ENCODE measurements at regions not wholly inside any gene's neighbourhood (a gene's known extent, or its start where the extent isn't known, plus 50 kb on each side); places are given as distances from the start of the nearest gene placed in this dataset.

GRCh38 chr11:29162491-29162890, 854.3 kb downstream of the KCNA4 start:
- no peak overlapping the region for H3K9ac ChIP-seq (ENCODE audit: low read length)
- no peaks in the 10 kb centered on the region for H3K9me3 ChIP-seq (ENCODE audit: control insufficient read depth in 1 of 2, insufficient read depth in 1 of 2, low read depth in 1 of 2, low read length in 2 of 2)
- H3K4me3 ChIP-seq (replicated peaks in 1 of 2; ENCODE audit: low read depth in 1 of 2, low read length in 2 of 2), result no peak overlapping the region
- no peaks in the 10 kb centered on the region for H3K4me1 ChIP-seq (ENCODE audit: control insufficient read depth in 1 of 2, insufficient read depth in 2 of 2, low read length in 2 of 2)
- ChIA-PET CTCF (no interaction called here), RAD21 (ENCODE audit: low non-redundant PET in 1 of 2, low total read pairs in 2 of 2, uncharacterized antibody in 2 of 2, unreplicated experiment in 2 of 2) (no interaction called here), POLR2A (no interaction called here)
- H3K27ac ChIP-seq (ENCODE audit: low read depth, low read length), result no peak overlapping the region
- TF ChIP-seq REST (IDR thresholded peaks at IDR 0.05; ENCODE audit: low read depth) (no peak), SP1 (IDR thresholded peaks at IDR 0.05; ENCODE audit: low read depth) (no peak), ZNF274 (IDR thresholded peaks at IDR 0.05; ENCODE audit: low read depth, low read length) (no peak)
- H3K4me2 ChIP-seq (ENCODE audit: low read length), result no peak overlapping the region
- H3K27me3 ChIP-seq (ENCODE audit: insufficient read depth, low read length), result no peaks in the 10 kb centered on the region
- H4K20me1 ChIP-seq (ENCODE audit: insufficient read depth), result no peaks in the 10 kb centered on the region
- no peak overlapping the region for H2AFZ ChIP-seq (ENCODE audit: low read depth, low read length, poor library complexity, severe bottlenecking)
- no peaks in the 10 kb centered on the region for H3K79me2 ChIP-seq (ENCODE audit: insufficient read depth, low read length)
- intact Hi-C loops (cut with micrococcal nuclease), result loop anchor here (5.0 kb wide), 1 partner anchor 165 kb away; no protein-coding TSS in a partner anchor
- no peaks in the 10 kb centered on the region for H3K36me3 ChIP-seq (ENCODE audit: control insufficient read depth in 1 of 2, insufficient read depth in 2 of 2, low read length in 2 of 2)
- DNase-seq (ENCODE audit: low read depth, low spot score) (no peak), ATAC-seq (no peak)
- no peaks in the 10 kb centered on the region for H3K9me2 ChIP-seq (ENCODE audit: insufficient read depth)
- no TSS peak for BruUV-seq (replicated peaks)

- no peaks in the 10 kb centered on the region for H3K36me3 ChIP-seq (ENCODE audit: control insufficient read depth in 1 of 2, insufficient read depth in 2 of 2, low read length in 2 of 2)
- no peaks in the 10 kb centered on the region for H3K27me3 ChIP-seq (ENCODE audit: insufficient read depth, low read length)
- no peak overlapping the region for H2AFZ ChIP-seq (ENCODE audit: low read depth, low read length, poor library complexity, severe bottlenecking)
- intact Hi-C loops (cut with micrococcal nuclease), result loop anchor here (5.0 kb wide), 1 partner anchor 166 kb away; no protein-coding TSS in a partner anchor
- CTCF ChIA-PET, result interaction anchor here (2.3 kb wide), 1 partner anchor 1461 kb away, joined by 51 read pairs; the partner anchor contains the start of gene BDNF
- no peaks in the 10 kb centered on the region for H3K79me2 ChIP-seq (ENCODE audit: insufficient read depth, low read length)
- POLR2A ChIA-PET, result no interaction called here
- no peak for DNase-seq (ENCODE audit: low read depth, low spot score)
- no peak overlapping the region for H3K9ac ChIP-seq (ENCODE audit: low read length)
- BruUV-seq (replicated peaks), result no TSS peak
- H3K4me1 ChIP-seq (ENCODE audit: control insufficient read depth in 1 of 2, insufficient read depth in 2 of 2, low read length in 2 of 2), result no peaks in the 10 kb centered on the region
- H3K9me3 ChIP-seq (ENCODE audit: control insufficient read depth in 1 of 2, insufficient read depth in 1 of 2, low read depth in 1 of 2, low read length in 2 of 2), result no peaks in the 10 kb centered on the region
- no peaks in the 10 kb centered on the region for H4K20me1 ChIP-seq (ENCODE audit: insufficient read depth)
- H3K27ac ChIP-seq (ENCODE audit: low read depth, low read length), result no peak overlapping the region
- RAD21 ChIA-PET (ENCODE audit: low non-redundant PET in 1 of 2, low total read pairs in 2 of 2, uncharacterized antibody in 2 of 2, unreplicated experiment in 2 of 2), result interaction anchor here (0.6 to 0.7 kb wide), 2 partner anchors 17 to 588 kb away, joined by 3 read pairs; no protein-coding TSS in a partner anchor
- H3K4me2 ChIP-seq (ENCODE audit: low read length), result no peak overlapping the region
- TF ChIP-seq ELF1 (IDR thresholded peaks at IDR 0.05; ENCODE audit: borderline replicate concordance, low read depth) (no peak), CTCF (IDR thresholded peaks at IDR 0.05 in 2 of 3, conservative IDR thresholded peaks at IDR 0.05 in 1 of 3; ENCODE audit: borderline replicate concordance in 1 of 3, insufficient read depth in 1 of 3, low read depth in 2 of 3, low read length in 2 of 3) (no peak), SIN3A (IDR thresholded peaks at IDR 0.05; ENCODE audit: low read depth) (no peak), ATF3 (IDR thresholded peaks at IDR 0.05) (no peak), TCF7L2 (IDR thresholded peaks at IDR 0.05; ENCODE audit: borderline replicate concordance, extremely low read depth, insufficient read depth, insufficient read length) (peak; percentile 16), CBX3 (IDR thresholded peaks at IDR 0.05; ENCODE audit: low read depth) (no peak), CEBPB (IDR thresholded peaks at IDR 0.05; ENCODE audit: low read depth) (no peak), POLR2AphosphoS5 (IDR thresholded peaks at IDR 0.05; ENCODE audit: low read depth, low read length) (no peak)
- ATAC-seq, result no peak
- H3K9me2 ChIP-seq (ENCODE audit: insufficient read depth), result no peaks in the 10 kb centered on the region
- H3K4me3 ChIP-seq (replicated peaks in 1 of 2; ENCODE audit: low read depth in 1 of 2, low read length in 2 of 2), result no peak overlapping the region
Measured at GRCh38 chr11:29161191-29161590, 855.6 kb downstream of the KCNA4 start.
